Heart left ventricle (tissue), 13 donors: ENCODE measurements at regions not wholly inside any gene's neighbourhood (a gene's known extent, or its start where the extent isn't known, plus 50 kb on each side); places are given as distances from the start of the nearest gene placed in this dataset.

ENCODE experiments used
- POLR2A ChIP-seq, 2 donors: fragments of 450-650 bp; IDR thresholded peaks; one replicate each; pipeline ENCODE4 v1.6.1; 2017; ENCODE audit warnings: antibody characterized with exemption in 2 of 2, mild to moderate bottlenecking in 2 of 2, moderate library complexity in 2 of 2
- TF ChIP-seq, protein P1 (sequence below), 12 donors: fragments of 200-600 bp; sonication (generic) in 4 of 12; IDR thresholded peaks; one replicate each; pipeline versions ENCODE4 v1.5.0 to v1.8.0; 2018 to 2022; ENCODE audit warnings: antibody characterized with exemption in 12 of 12, mild to moderate bottlenecking in 5 of 12
- donor health status: ischemic (EF 13 %, LVEDD 7.1; RV severe dilation, severe dysfunction).
- donor health status: DM: no; HTN: yes; CAD: no.
- donor health status: DM: no; HTN: no; CAD: no.
- donor health status: ischemic (EF 25% LVEDD 6.9; RV normal size, moderate dysfunction).
- donor health status: ischemic (EF 25% LVEDD 5.7; RV mildly dilated, moderate dysfunction).
- donor health status: ischemic (EF 35%, LVEDD 5.7; RV mildly dilated, moderate dysfunction).
- donor health status: nonischemic (EF 11% LVEDD 7.7; RV severe dilation, severe dysfunction).
- donor health status: DM: yes; HTN: yes; CAD: no.
- donor health status: PGD.
- donor health status: ischemic (EF 29% LVEDD 5.4; RV normal size, mild dysfunction).
- donor health status: nonischemic (EF 23%, LVEDD 6.1; RV moderate dilation, normal function).

DNA sequence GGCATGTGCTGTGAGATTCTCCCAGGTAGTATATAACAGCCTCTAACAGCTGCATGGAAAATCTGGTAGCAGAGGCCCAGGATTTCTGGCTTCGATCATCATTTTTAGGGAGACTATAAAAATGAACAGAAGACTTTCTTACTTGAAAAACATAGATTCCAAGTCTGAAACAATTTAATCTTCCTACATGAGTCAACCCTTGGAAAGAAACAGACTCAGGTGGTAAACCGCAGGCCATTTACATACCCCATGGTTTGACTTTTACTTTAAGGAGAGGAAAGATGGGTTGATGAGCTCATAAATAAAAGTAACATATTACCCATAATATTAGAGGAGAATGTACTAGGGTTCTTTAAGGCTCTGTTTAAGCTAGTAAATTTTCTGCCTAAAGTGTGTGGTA is 121.6 kb downstream of the CYSLTR2 start:
- TF ChIP-seq, protein P1, sequence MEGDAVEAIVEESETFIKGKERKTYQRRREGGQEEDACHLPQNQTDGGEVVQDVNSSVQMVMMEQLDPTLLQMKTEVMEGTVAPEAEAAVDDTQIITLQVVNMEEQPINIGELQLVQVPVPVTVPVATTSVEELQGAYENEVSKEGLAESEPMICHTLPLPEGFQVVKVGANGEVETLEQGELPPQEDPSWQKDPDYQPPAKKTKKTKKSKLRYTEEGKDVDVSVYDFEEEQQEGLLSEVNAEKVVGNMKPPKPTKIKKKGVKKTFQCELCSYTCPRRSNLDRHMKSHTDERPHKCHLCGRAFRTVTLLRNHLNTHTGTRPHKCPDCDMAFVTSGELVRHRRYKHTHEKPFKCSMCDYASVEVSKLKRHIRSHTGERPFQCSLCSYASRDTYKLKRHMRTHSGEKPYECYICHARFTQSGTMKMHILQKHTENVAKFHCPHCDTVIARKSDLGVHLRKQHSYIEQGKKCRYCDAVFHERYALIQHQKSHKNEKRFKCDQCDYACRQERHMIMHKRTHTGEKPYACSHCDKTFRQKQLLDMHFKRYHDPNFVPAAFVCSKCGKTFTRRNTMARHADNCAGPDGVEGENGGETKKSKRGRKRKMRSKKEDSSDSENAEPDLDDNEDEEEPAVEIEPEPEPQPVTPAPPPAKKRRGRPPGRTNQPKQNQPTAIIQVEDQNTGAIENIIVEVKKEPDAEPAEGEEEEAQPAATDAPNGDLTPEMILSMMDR (IDR thresholded peaks at IDR 0.05): no peak
- no peak for TF ChIP-seq POLR2A (IDR thresholded peaks at IDR 0.05)
